Activated T-cell treated with anti-CD3 and anti-CD28 coated beads for 48 hours (primary cell): ENCODE measurements at regions not wholly inside any gene's neighbourhood (a gene's known extent, or its start where the extent isn't known, plus 50 kb on each side); places are given as distances from the start of the nearest gene placed in this dataset.

Source experiments
- DNase-seq: peaks from one replicate; pipeline ENCODE4 v3.0.0-alpha.2; 2020; ENCODE audit warnings: low read depth

DNA sequence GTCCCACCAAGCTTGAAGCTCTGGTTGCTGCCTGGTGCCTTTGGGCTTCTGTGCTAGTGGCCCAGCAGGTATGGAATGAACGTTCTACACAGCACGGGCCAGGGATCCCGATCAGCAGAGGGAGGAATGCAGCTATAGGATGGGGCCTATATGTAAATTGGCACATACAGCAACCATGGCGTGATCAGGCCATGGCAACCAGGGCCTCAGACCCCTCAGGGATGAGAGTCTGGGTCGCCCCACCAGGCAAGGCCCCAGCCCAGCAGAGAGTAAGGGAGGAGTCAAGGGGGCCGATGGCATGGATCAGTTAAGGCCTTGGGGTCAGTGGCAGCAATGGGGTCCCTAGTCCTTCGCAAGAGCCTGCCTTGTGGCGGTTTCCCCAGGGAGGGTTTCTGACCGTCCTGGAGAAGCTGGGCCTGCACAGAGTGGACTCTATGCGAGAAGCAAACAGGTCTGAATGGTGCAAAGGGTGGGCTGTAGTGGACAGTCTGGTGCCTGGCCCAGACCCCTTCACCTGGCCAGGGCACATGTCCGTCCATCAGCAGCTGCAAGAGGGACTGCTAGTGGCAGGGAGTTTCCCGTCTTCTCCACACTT, 98.2 kb upstream of the SLC22A11 start:
- DNase-seq: no peak

DNA sequence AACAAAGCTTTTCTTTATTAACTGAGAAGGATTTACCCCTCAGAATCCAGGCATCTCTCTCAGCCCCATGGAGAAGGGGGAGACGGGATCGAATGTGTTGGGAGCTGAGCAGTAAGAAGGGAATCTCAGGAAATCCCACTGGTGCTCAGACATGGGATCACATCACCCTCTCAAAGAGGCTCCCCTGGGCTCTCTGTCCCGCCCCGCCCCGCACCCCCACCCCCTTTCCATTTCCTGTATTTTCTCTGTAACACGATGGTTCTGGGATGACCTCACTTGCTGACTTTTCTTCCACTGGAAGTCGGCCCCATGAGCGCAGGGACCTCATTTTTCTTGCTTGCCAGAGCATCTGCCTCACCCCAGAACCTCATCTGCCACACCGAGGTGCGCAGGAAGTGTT, 96.7 kb upstream of the SLC22A11 start:
- DNase-seq: no peak

DNA sequence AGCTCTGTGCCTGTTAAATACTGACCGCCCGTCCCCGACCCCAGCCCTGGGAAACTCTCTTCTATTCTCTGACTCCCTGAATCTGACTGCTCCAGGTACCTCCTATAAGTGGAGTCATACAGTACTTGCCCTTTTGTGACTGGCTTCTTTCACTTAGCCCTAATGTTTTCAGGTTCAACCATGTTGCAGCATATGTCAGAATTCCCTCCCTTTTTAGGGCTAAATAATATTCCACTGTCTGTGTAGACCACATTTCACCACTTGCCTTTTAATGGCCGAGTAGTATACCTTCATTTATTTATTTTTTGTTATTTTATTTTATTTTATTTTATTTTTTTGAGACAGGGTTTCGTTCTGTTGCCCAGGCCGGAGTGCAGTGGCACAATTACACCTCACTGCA, 96.1 kb upstream of the SLC22A11 start:
- DNase-seq: no peak

DNA sequence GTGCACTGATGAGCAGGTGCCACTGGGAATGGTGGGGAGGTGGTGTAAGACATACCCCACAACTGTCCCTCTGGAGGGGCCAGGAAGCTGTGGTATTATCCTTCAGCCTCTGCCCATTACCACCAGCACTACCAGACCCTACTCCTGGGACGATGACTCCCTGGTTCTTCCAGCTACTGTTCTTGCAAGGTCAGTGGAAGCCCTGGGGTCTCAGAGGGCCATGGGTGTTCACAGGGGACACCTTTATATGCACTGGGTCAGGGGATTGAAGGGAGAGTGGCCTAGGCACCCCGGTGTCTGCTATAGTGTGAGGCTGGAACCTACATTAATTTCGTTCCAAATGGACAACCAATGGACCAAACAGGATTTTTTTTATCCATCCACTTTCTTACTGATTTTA, 94.7 kb upstream of the SLC22A11 start:
- no peak for DNase-seq

DNA sequence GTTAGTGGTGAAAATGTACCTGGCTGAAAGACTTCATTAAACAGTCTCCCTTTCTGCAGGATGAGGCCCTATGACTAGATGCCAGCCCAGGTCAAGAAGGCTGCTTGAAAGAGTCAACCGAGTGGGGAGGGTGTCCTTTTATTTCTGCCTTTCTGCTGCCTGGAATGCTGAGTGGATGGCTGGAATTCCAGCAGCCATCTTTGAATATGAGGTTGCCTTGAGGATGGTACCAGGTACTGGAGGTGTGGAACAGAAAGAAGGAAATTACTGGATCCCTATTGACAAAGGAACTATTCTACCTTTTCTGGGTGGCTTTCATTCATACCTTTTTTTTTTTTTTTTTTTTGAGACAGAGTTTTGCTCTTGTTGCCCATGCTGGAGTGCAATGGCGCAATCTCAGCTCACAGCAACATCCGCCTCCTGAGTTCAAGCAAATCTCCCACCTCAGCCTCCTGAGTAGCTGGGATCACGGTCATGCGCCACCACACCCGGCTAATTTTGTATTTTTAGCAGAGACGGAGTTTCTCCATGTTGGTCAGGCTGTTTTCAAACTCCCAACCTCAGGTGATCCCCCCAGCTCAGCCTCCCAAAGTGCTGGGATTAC, 89.5 kb upstream of the SLC22A11 start:
- DNase-seq: no peak

DNA sequence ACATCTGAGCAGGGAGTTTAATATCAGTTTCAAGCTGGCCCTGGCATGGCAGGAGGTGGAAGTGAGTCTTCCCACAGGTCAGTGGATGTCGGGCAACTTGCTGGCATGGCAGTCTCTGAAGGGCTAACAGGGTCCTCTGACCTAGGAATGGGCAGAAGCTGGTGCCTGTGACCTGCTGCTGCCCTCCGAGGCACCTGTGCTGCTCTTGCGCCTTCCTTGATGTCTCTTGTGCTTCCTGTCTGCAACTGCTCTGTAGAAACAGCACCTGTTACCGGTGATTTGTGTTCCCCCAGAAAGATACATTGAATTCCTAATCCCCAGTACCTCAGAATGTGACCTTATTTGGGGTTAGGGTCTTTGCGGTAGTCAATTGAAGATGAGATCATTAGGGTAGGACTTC, 86.5 kb upstream of the SLC22A11 start:
- DNase-seq: no peak

DNA sequence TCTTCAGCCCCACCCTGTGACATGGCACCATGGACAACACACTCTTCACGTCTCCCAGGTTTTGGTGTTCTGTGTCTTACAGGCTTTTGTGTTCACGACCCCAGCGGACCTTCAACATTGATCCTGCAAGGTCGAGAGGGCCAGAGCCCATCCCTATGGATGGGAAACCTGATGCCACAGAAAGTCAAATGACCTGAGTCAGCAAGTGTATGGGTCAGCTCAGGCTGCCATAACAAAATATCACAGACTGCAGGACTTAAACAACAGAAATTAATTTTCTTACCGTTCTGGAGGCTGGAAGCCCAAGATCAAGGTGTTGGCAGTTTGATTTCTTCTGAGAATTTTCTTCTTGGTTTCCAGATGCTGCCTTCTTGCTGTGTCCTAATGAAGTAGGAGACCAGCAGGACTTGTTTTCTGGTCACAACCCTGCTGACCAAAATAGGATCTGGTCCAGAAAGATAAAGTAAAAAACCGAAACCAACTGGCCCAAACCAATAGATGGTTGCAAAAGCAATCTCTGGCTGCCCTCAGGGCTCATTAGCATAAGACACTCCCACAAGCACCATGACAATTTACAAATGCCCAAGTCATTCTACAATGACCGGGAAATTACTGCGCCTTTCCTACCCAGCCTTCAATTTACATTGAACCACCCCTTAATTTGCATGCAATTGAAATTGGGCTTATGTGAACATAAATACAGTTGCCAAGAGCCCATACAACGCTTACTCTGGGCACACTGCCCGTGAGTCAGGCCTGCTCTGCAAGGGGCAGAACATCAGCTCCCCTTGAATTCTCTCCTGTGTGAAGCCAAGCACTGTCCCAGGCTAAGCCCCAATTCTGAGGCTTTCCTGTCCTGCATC, 82.9 kb upstream of the SLC22A11 start:
- no peak for DNase-seq

DNA sequence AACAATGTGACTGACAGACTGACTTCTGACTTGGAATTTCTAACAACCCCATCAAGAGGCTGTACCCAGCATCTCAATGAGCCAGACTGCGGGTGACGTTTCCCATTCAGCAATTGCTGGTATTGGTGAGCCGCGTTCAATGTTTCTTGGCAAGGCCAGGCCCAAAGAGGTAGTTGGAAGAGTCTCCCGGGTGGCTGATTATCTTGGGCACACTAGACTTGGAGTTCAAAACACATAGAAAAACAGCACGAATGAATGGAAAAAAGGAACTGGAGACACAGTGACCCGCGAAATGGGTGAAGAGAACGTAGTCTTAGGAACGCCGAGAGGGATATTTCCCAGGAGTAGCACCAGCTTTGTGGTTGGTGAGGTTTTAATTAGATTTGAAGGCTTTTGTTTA, 81.1 kb upstream of the SLC22A11 start:
- DNase-seq: no peak

DNA sequence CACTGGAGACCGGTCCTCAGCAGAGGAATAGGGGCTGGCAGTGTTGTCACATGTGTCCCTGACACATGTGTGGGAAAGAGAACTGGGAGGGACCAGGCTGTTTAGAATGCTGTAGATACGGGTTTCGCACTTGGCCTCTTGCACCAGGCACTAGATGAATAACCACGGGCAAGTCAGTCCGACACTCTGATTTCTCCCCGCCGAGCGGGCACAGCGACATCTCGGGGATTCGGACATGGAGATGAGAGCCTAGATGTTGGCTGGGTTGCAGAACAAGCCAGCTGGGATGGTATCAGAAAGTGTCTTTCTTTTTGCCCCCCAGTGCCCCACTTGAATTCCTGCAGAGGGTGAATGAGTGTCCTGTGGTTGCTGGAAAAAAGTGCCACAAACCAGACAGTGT, 80.6 kb upstream of the SLC22A11 start:
- DNase-seq: no peak

DNA sequence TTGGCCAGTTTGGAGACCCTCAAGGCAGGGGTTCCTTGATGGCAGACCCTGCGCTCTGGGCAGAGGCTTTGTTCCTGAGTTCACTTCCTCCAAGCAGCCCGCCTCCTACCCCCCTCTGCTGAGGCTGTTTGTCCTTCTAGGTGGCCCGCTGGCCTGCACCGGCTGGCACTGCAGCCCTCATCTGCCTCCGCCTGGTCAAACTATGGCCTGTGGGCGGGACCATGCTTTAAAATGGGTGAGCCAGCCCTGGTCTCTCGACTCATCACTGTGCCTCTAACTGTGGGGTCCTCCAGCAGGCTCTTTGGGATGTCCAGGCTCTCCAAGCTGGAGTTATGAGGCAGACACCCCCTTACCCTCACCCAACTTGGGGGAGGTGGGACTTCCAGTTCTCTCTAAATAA, 78.9 kb upstream of the SLC22A11 start:
- no peak for DNase-seq

DNA sequence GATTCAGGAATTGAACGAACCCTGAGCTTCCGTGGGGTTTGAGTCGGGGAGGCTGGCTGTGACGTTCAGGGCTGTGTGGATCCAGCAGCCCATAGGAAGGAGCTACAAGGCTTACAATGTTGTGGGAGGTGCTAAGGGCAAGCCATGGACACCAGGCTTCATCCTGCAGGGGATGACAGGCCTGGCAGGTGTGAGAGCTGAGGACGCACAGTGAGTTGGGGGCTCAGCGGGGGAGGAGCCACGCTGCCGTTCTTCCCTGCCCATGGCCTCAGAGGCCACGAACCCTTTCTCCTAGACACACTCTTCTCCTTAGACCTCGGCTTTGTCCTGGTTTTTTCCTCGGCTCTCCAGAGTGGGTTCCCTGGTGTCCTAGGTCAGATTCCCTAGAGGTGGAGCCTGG, 78.1 kb upstream of the SLC22A11 start:
- DNase-seq: no peak

DNA sequence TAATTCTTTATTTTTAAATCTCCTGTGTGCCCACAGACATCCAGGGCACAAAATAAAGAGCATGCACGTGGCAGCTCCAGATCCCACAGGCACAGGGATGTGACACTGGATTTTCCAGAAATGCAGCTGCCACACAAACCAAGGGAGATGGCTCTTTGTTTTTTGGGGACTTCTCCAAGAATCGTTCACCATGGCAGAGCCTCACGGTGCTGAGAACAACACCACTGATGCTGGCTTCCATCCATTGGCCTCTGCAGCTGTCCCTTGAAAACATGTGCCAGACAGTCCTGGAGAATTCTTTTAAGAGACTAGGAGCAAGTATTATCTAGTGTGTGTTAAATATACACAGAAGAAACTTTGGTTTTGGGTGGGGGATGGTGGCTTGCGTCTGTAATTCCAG, 73.2 kb upstream of the SLC22A11 start:
- DNase-seq: no peak

DNA sequence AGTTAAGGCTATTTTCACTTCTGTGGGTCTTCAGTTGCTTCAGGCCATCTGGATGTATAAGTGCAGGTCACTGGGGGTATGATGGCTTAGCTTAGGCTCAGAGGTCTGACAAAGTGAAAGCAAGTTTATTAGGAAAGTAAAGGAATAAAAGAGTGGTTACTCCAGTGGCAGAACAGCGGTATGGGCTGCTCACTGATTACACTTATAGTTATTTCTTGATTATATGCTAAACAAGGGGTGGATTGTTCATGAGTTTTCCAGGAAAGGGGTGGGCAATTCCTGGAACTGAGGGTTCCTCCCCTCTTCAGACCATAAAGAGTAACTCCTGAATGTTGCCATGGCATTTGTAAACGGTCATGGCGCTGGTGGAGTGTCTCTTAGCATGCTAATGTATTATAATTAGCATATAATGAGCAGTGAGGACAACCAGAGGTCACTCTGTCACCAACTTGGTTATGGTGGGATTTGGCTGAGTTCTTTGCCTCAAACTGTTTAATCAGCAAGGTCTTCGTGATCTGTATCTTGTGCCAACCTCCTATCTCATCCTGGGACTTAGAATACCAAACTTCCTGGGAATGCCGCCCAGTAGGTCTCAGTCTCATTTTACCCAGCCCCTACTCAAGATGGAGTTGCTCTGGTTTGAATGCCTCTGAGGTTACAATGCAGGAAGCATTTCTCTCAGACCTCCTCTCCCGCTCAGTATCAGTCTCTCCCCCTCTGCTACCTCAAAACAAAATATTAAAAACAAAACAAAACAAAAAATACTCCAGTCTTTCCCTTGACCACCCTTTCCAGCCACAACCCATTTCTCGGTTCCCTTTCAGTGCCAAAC, 71.3 kb upstream of the SLC22A11 start:
- no peak for DNase-seq

DNA sequence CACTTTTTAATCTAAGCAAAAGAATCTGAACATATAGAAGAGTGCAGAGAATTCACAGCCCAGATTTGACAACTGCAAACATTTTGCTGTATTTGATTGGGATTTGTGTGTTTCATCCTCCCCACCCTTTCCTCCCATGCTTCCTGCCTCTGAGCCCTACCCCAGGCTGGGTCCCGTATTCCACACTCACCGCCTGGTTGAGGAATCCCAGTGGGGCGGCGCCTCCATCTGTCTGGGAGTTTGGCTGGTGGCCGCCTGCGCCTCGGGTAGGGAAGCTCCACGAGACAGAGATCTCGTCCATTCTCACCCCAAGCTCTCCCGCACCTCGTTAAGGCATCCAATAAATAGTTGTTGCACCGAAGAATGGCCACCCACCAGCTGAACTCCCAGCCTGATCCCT, 70.7 kb upstream of the SLC22A11 start:
- DNase-seq: no peak

DNA sequence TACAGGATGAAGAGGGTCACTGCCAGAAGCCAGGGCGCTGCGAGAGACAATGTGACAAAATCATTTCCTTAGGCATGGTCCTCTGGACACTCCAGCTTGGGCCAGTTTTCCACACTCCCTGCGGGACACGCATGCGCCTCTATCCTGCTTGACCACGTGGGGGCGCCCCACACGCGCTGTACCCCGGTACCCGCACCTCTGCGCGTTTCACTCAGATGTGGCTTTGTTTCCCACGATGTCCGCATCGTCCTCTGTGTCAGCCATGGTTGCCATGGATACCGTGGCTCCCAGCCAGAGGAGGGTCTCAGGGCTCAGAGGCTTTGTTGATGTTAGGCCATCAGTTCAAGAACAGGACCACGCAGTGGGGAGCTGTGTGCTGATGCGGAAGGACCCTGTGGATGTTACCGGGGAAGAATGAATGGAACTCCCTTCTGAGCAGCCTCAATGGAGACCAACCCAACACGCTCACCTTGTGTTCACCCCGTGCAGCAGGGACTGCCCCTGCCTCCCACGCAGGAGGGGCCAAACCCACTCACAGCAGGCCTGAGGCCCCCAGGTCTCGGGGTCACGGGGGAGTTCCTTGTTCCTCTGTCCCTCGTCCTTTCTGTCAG, 65.8 kb upstream of the SLC22A11 start:
- DNase-seq: peak; percentile 55

DNA sequence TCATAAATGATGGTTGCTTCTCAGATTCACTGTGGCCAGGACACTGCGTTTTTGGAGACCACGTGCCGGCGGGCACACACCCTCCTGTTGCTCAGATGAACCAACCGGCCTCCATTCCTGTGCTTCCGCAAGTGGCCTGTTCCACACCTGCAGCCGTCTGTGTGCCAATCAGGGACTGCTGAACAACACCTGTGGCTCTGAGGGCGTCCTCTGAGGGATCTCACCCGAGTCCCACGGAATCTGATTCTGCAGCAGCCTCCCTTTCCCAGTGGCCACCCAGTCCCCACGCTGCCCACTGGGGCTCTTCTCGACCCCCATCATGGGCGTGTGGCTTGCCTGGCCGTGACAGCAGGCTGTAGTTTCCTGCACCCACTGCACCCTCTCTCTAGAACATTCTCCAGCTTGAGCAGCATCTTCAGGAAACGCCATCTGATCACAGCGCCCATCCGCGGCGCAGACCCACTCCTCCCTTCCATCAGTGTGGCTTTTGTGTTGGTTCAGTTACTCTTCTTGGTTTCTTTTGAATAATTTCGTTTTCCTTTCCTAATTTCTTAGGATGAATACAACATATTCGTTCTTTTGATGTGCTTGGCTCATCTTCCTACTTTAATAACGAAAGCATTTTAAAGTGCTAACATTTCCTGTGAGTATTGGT, 65.1 kb upstream of the SLC22A11 start:
- DNase-seq: peak; percentile 6

DNA sequence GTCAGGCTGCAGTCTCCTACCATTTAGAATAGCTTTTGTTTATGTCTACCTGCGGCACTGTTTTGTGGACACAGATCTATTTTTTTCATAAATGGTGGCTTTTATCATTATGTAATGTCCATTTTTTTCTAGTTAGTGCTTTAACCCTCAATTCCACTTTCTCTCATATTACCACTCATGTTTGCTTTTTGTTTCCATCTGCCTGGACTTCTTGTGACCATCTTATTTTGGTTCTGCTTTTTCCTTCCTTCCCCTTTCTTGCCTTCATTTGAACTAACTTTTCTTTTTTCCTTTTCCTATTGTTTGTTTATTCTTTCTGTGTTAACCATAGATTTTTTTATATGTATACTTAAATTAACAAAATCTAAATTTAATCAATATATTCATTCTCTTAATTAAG, 63.2 kb upstream of the SLC22A11 start:
- DNase-seq: no peak

DNA sequence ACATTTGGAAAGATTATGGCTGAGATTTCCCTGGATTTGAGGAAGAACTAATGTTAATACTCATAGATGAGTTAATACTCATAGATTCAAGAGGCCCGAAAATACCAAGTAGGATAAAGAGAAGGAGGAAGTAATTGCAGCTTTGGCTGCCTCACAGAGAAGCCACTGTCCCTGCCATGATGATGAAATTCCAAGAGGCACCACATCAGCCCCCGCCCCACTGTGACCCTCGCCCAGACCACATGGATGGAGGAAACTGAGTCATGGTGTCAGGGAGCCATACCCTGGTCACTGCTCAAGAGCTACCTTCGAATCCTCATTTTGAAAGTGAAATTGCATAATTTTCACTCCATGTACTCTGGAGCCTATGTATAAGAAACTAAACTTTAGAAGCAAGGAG, 57.6 kb upstream of the SLC22A11 start:
- DNase-seq: no peak

DNA sequence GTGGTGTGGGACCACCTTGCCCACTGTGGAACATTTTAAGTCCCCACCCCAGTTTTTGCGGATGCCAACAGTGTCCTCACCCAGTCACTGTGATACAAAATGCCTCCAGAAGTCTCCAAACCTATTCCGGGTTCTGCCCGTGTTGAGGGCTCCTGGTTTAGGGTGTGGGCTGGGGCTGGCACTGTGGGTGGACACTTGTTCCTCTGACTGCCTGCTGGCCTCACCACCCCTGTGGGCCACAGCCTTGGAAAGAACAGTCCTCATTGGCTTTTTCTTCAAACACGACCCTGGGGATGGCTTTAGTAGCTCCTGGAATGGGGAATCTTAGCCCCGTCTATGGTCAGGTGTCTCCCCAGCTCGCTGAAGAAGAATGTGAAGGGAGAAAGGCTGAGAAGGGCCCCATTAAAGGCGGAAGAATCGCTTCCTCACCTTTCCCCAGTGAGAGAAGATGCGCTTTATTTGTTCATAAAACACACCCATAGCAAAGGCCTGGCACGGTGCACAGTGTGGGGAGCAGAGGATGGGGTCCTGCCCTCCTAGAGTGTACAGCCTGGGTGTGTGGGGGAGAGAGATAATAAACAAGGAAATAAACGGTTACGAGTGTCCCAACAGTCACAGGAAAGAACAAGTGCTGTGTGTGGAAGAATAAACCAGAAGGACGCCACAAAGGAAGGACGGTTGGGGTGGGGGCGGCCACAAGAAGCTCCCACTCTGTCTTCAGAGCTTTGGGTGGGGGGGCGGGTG, 56.3 kb upstream of the SLC22A11 start:
- no peak for DNase-seq

DNA sequence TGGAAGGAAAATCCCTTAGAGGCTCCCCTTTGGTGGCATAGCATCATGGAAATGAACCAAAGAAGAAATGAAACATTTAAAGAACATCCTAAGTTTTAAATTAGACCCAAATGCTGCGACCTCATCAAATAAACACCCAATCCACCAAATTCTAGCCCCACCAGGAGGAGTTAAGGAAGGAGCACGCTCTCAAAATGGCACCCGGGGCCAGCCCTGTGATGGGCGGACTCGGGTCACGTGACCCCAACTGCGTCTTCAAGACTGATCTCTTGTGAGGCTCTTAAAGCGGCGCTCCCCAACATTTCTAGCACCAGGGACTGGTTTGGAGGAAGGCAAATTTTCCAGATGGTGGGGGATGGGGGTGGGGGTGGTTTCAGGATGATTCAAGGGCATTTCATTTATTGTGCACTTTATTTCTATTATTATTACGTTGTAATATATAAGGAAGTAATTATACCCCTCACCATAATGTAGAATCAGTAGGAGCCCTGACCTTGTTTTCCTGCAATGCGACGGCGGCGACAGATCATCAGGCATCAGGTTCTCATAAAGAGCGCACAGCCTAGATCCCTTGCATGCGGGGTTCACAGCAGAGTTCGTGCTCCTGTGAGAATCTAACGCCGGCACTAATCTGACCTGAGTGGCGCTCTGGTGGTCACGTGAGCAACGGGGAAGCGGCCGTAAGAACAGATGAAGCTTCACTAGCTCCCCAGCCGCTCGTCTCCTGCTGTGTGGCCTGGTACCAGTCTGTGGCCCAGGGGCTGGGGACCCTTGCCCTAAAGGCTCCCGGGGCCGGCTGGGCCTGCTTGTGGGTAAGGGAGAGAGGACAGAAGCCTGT, 55.3 kb upstream of the SLC22A11 start:
- DNase-seq: no peak
